NK-92 treated with Interleukin-12 subunit alpha and Interleukin-12 subunit beta, amount 100 ng/mL, for 24 hours (cell line): ENCODE measurements at regions not wholly inside any gene's neighbourhood (a gene's known extent, or its start where the extent isn't known, plus 50 kb on each side); places are given as distances from the start of the nearest gene placed in this dataset.
"Not testable (repeated sequence)": the region's sequence is repeated elsewhere in the genome, so short reads cannot be mapped to it uniquely, and the experiment has no call there.

ENCODE experiments used
- DNase-seq: peaks from one replicate; lab custom pipeline; 2025; lab: John Stamatoyannopoulos, UW

GRCh38 chr11:39462506-39462905, 1996.9 kb downstream of the LRRC4C start:
- DNase-seq = no peak

DNA sequence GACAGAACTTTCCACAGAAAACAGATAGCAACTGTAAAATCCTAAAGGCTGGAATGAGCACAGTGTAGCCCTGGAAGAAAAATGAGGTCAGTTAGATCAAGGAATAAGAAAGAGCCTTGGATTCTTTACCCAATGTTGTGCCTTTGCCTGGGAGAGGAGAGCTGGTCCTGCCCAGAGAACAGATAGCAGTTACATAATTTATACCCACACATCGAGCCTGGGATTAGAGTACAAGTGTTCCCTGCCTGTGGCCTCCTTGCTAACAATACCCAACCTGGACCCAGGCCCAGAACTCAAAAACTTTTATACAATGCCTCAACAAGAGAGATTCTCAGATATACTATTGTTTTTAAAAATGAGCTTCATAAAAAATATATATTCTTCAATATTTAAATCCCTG, 1998.4 kb downstream of the LRRC4C start:
- no peak for DNase-seq

DNA sequence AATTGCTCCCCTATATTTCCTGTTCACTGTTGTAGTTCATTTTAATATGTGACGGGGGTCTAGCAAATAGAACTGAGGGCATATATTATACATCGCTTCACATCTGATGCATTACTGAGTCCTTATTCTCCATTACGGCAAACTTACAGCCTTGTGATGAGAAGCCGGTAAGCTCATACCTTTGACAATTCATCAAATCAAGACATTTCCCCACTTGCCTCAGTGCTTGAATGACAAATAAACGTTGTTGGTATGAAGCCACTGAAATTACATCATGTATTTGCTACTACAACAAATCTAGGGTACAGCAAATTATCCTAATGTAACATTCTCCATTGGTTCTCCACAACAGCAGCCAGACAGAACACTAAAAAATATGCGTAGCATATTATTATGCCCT, 1999.8 kb downstream of the LRRC4C start:
- DNase-seq = no peak

DNA sequence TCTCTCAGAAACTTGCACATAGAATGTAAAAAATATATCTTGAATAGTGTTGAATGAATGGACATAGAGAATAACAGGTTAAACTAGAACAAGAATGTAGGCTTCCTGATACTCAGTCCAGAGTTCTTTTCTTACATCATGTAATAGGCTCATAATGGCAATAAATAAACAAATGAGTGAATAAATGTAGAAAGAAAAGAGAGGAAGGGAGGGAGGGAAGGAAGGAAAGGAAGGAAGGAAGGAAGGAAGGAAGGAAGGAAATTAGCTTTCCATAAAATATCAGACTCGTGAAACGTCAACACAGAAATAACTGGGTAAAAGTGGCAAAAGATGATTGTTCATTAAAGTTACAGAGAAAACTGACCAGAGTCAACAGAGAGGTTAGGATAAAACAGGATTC, 2001.0 kb downstream of the LRRC4C start:
- no peak for DNase-seq

- DNase-seq = no peak
Observed at GRCh38 chr11:39443424-39444022, 2015.9 kb downstream of the LRRC4C start.

DNA sequence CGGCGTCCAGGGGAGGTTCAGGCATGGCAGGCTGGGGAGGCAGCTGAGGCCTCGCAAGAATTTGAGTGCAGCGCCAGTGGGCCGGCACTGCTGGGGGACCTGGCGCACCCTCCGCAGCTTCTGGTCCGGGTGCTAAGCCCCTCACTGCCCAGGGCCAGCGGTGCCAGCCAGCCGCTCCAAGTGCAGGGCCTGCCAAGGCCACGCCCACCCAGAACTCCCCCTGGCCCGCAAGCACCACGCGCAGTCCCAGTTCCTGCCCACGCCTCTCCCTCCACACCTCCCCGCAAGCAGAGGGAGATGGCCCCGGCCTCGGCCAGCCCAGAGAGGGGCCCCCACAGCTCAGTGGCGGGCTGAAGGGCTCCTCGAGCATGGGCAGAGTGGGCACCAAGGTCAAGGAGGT, 2017.3 kb downstream of the LRRC4C start:
- DNase-seq = no peak

- DNase-seq = no peak
Observed at GRCh38 chr11:39435641-39436040, 2023.8 kb downstream of the LRRC4C start.

GRCh38 chr11:39434466-39434865, 2025.0 kb downstream of the LRRC4C start:
- DNase-seq = no peak

DNA sequence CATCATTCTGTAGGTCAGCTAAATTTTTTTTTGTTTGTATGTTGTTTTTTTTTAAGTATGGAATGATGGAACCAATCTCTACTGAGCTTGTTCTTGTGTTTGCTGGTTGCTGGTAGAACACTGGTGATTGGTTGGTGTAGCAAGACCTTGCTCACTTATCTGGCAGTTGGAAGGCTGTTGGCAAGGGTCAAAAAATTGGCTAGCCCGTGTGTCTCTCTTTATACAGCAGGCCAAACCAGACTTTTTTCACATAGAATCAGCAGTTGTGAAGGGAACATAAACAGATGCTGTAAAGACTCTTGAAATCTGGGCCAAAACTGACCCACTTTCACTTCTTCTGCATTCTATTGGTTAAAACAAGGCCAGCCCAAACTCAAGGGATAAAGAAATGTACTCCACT, 2026.5 kb downstream of the LRRC4C start:
- DNase-seq = no peak

DNA sequence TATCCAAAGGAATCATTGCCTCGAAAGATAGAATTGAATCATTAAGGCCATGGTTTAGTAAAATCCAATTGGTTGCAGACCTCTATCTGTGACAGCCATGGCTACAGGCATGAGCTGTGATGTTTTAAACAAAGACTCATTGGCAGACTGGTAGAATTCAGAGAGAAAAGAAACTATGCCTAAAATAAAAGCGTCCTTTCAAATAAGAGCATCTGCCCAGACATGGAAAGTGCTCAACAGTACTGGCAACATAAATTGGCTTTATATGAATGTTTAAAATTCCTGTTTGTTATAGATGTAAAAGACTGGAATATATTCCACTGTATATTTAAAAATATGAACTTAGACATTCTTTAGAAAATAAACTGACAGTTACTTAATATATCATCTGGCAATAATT, 2034.2 kb downstream of the LRRC4C start:
- DNase-seq = no peak

DNA sequence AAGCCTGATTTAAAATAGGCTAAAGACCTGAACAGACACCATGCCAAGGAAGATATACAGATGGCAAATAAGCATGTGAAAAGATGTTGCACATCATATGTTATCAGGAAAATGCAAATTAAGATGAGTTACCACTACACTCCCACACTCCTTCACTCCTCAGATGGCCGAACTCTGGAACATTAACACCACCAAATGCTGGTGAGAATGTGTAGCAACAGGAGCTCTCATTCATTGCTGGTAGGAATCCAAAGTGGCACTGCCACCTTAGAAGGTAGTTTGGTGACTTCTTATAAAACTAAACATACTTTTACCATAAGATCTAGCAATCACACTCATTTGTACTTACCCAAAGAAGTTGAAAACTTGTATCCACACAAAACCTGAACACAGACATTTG, 2047.3 kb downstream of the LRRC4C start:
- no peak for DNase-seq

- DNase-seq = no peak
Observed at GRCh38 chr11:39385911-39386310, 2073.5 kb downstream of the LRRC4C start.

GRCh38 chr11:39374963-39375698, 2084.3 kb downstream of the LRRC4C start:
- DNase-seq = no peak

- DNase-seq = no peak
Observed at GRCh38 chr11:39367534-39367933, 2091.9 kb downstream of the LRRC4C start.

DNA sequence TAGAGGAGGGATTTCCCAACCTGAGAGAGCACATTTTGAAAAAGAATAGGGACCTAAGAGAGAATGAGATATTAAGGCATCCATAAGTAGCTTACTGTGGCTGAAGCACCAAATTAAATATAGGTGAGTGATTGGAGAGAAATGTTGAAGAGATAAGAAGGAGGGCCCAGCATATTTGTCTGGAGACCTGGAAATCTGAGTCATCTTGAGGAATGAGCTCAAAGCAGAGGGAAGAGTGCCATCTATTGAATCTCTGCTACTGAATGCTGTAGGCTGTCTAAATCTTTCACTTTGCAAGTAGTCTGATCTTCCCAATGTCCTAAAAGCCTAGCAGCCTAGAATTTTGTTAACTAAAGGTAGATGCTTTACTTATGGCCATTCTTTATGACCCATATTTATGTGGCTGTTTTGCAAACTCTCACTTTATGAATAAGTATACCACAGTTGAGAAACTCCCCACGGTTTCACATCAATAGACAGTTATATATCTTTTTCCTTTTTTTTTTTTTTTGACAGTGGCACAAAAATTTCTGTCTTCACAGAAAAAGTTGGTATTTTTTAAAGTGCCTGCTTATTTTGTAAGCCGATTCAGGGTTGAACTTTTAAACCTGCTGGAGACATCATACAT, 2093.5 kb downstream of the LRRC4C start:
- DNase-seq = no peak

- DNase-seq = no peak
Observed at GRCh38 chr11:39363571-39363970, 2095.9 kb downstream of the LRRC4C start.

- DNase-seq = no peak
Observed at GRCh38 chr11:39361557-39361956, 2097.9 kb downstream of the LRRC4C start.

DNA sequence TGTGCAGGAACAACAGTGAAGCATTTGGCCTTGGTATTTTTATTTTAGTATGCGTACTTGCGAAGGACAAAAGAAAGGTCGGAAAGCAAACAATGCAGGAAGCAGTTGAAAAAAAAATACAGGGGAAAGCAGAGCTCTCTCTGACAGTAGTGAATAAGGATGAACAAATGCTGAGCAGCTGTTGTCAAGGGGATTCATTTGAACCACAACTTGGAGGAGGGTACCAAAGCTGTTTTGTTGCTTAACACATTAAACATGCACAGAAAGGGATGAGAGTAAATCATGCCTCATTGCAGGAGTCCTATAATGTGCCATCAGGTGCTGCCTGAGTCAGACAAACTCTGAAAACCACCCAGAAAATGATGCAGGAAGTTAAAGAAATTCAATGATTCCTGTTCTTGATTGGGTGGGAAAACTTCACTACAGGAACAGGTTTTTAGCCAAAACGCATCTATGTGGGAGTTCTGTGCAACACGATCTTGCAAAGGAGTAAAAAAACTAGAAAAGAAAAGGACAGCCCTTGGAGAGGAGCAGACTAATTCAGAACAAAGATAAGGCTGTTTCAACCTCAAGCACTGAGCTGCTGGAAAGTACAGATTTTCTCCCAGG, 2113.5 kb downstream of the LRRC4C start:
- DNase-seq = no peak

GRCh38 chr11:39341461-39341860, 2118.0 kb downstream of the LRRC4C start:
- DNase-seq = no peak

- not testable (repeated sequence) for DNase-seq
Observed at GRCh38 chr11:39333006-39333405, 2126.4 kb downstream of the LRRC4C start.

DNA sequence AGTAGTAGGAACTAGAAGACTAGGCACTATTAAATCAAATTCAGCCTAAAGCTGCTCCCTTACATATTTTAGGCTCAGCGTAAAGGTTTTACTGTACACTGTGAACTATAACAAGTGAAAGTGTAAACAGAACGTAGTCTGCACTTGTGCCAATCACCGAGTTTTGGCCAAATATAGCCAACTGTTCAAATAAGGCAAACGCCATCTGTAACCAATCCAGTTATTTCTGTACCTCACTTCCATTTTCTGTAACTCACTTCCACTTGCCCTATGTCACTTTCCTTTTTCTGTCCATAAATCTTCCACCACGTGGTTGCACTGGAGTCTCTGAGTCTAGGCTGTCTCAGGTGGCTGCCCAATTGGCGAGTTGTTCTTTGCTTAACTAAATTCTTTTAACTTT, 2132.2 kb downstream of the LRRC4C start:
- no peak for DNase-seq

- DNase-seq = not testable (repeated sequence)
Observed at GRCh38 chr11:39311888-39312287, 2147.6 kb downstream of the LRRC4C start.

DNA sequence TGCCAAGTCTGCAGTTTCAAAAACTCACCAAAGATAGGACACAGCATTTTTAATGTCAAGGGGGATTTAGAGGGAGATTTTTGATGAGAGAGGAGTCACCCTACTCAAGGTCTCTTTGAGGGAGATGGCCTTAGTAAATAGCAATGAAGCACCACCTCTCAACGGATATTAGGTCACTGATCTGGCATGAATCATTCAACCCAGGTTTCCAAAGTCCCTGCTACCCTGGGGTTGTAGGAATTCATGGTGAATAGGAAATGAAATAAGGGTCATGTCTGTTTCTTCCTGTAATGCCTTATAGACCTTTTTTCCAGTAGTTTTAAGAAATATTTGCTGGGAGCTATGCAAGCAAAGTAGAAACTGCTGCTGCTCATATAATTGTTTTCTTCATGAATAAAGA, 2154.9 kb downstream of the LRRC4C start:
- no peak for DNase-seq
